ENCODE measurements at regions not wholly inside any gene's neighbourhood (a gene's known extent, or its start where the extent isn't known, plus 50 kb on each side); places are given as distances from the start of the nearest gene placed in this dataset.
"Not testable (repeated sequence)": the region's sequence is repeated elsewhere in the genome, so short reads cannot be mapped to it uniquely, and the experiment has no call there.

- H3K27ac ChIP-seq (ENCODE audit: low read depth, low read length): no peak overlapping the region
- H3K9ac ChIP-seq (ENCODE audit: low read depth in 1 of 2, low read length in 2 of 2): no peak overlapping the region
- no peaks in the 10 kb centered on the region for H3K9me3 ChIP-seq (ENCODE audit: control insufficient read depth in 1 of 2, low read length in 2 of 2)
- H3K4me3 ChIP-seq (ENCODE audit: low read depth in 1 of 2, low read length in 2 of 2): no peak overlapping the region
- H3K27me3 ChIP-seq (ENCODE audit: control insufficient read depth in 1 of 2, insufficient read depth in 2 of 2, low read length in 2 of 2): no peaks in the 10 kb centered on the region
- H3K4me1 ChIP-seq (ENCODE audit: control insufficient read depth in 1 of 2, insufficient read depth in 2 of 2, low read length in 2 of 2): no peaks in the 10 kb centered on the region
- no peaks in the 10 kb centered on the region for H3K36me3 ChIP-seq (ENCODE audit: control insufficient read depth in 1 of 2, insufficient read depth in 2 of 2, low read length in 2 of 2)
Observed at GRCh38 chr22:48500471-48501230, 1327.0 kb downstream of the BRD1 start.

GRCh38 chr22:48499456-48500425 lies 1327.9 kb downstream of the BRD1 start:
- Histone ChIP-seq H3K36me3 (ENCODE audit: control insufficient read depth in 1 of 2, insufficient read depth in 2 of 2, low read length in 2 of 2) (no peaks in the 10 kb centered on the region), H3K4me1 (ENCODE audit: control insufficient read depth in 1 of 2, insufficient read depth in 2 of 2, low read length in 2 of 2) (no peaks in the 10 kb centered on the region), H3K9me3 (ENCODE audit: control insufficient read depth in 1 of 2, low read length in 2 of 2) (no peaks in the 10 kb centered on the region), H3K4me3 (ENCODE audit: low read depth in 1 of 2, low read length in 2 of 2) (no peak overlapping the region), H3K9ac (ENCODE audit: low read depth in 1 of 2, low read length in 2 of 2) (no peak overlapping the region), H3K27ac (ENCODE audit: low read depth, low read length) (no peak overlapping the region), H3K27me3 (ENCODE audit: control insufficient read depth in 1 of 2, insufficient read depth in 2 of 2, low read length in 2 of 2) (no peaks in the 10 kb centered on the region)

- Histone ChIP-seq H3K9ac (ENCODE audit: low read depth in 1 of 2, low read length in 2 of 2) (no peak overlapping the region), H3K4me1 (ENCODE audit: control insufficient read depth in 1 of 2, insufficient read depth in 2 of 2, low read length in 2 of 2) (no peaks in the 10 kb centered on the region), H3K36me3 (ENCODE audit: control insufficient read depth in 1 of 2, insufficient read depth in 2 of 2, low read length in 2 of 2) (no peaks in the 10 kb centered on the region), H3K4me3 (ENCODE audit: low read depth in 1 of 2, low read length in 2 of 2) (no peak overlapping the region), H3K27ac (ENCODE audit: low read depth, low read length) (no peak overlapping the region), H3K9me3 (ENCODE audit: control insufficient read depth in 1 of 2, low read length in 2 of 2) (no peaks in the 10 kb centered on the region), H3K27me3 (ENCODE audit: control insufficient read depth in 1 of 2, insufficient read depth in 2 of 2, low read length in 2 of 2) (no peaks in the 10 kb centered on the region)
Observed at GRCh38 chr22:48498526-48499331, 1328.9 kb downstream of the BRD1 start.

GRCh38 chr22:48497743-48498520 lies 1329.7 kb downstream of the BRD1 start:
- H3K9me3 ChIP-seq (ENCODE audit: control insufficient read depth in 1 of 2, low read length in 2 of 2); H3K27ac ChIP-seq (ENCODE audit: low read depth, low read length); H3K27me3 ChIP-seq (ENCODE audit: control insufficient read depth in 1 of 2, insufficient read depth in 2 of 2, low read length in 2 of 2); H3K4me3 ChIP-seq (ENCODE audit: low read depth in 1 of 2, low read length in 2 of 2); H3K4me1 ChIP-seq (ENCODE audit: control insufficient read depth in 1 of 2, insufficient read depth in 2 of 2, low read length in 2 of 2); H3K9ac ChIP-seq (ENCODE audit: low read depth in 1 of 2, low read length in 2 of 2); H3K36me3 ChIP-seq (ENCODE audit: control insufficient read depth in 1 of 2, insufficient read depth in 2 of 2, low read length in 2 of 2): not testable (repeated sequence)

GRCh38 chr22:48496987-48497650 lies 1330.6 kb downstream of the BRD1 start:
- no peak overlapping the region for H3K9ac ChIP-seq (ENCODE audit: low read depth in 1 of 2, low read length in 2 of 2)
- H3K27me3 ChIP-seq (ENCODE audit: control insufficient read depth in 1 of 2, insufficient read depth in 2 of 2, low read length in 2 of 2): no peaks in the 10 kb centered on the region
- H3K4me1 ChIP-seq (ENCODE audit: control insufficient read depth in 1 of 2, insufficient read depth in 2 of 2, low read length in 2 of 2): no peaks in the 10 kb centered on the region

GRCh38 chr22:48496226-48496845 lies 1331.3 kb downstream of the BRD1 start:
- H3K9me3 ChIP-seq (ENCODE audit: control insufficient read depth in 1 of 2, low read length in 2 of 2): no peaks in the 10 kb centered on the region
- no peak overlapping the region for H3K9ac ChIP-seq (ENCODE audit: low read depth in 1 of 2, low read length in 2 of 2)
- no peak overlapping the region for H3K27ac ChIP-seq (ENCODE audit: low read depth, low read length)
- H3K27me3 ChIP-seq (ENCODE audit: control insufficient read depth in 1 of 2, insufficient read depth in 2 of 2, low read length in 2 of 2): peaks cover 4% of the 10 kb centered on the region in 2 donors
- no peaks in the 10 kb centered on the region for H3K4me1 ChIP-seq (ENCODE audit: control insufficient read depth in 1 of 2, insufficient read depth in 2 of 2, low read length in 2 of 2)
- H3K36me3 ChIP-seq (ENCODE audit: control insufficient read depth in 1 of 2, insufficient read depth in 2 of 2, low read length in 2 of 2): no peaks in the 10 kb centered on the region
- H3K4me3 ChIP-seq (ENCODE audit: low read depth in 1 of 2, low read length in 2 of 2): no peak overlapping the region

More at GRCh38 chr22:48496987-48497650, 1330.6 kb downstream of the BRD1 start:
- no peaks in the 10 kb centered on the region for H3K9me3 ChIP-seq (ENCODE audit: control insufficient read depth in 1 of 2, low read length in 2 of 2)
- no peak overlapping the region for H3K27ac ChIP-seq (ENCODE audit: low read depth, low read length)
- H3K36me3 ChIP-seq (ENCODE audit: control insufficient read depth in 1 of 2, insufficient read depth in 2 of 2, low read length in 2 of 2): no peaks in the 10 kb centered on the region
- no peak overlapping the region for H3K4me3 ChIP-seq (ENCODE audit: low read depth in 1 of 2, low read length in 2 of 2)

GRCh38 chr22:48495751-48496080 lies 1332.0 kb downstream of the BRD1 start:
- H3K27ac ChIP-seq (ENCODE audit: low read depth, low read length): no peak overlapping the region
- H3K27me3 ChIP-seq (ENCODE audit: control insufficient read depth in 1 of 2, insufficient read depth in 2 of 2, low read length in 2 of 2): peaks cover 10 to 11% of the 10 kb centered on the region in 2 donors
- H3K4me1 ChIP-seq (ENCODE audit: control insufficient read depth in 1 of 2, insufficient read depth in 2 of 2, low read length in 2 of 2): no peaks in the 10 kb centered on the region
- H3K36me3 ChIP-seq (ENCODE audit: control insufficient read depth in 1 of 2, insufficient read depth in 2 of 2, low read length in 2 of 2): no peaks in the 10 kb centered on the region
- H3K4me3 ChIP-seq (ENCODE audit: low read depth in 1 of 2, low read length in 2 of 2): no peak overlapping the region
- H3K9me3 ChIP-seq (ENCODE audit: control insufficient read depth in 1 of 2, low read length in 2 of 2): no peaks in the 10 kb centered on the region
- no peak overlapping the region for H3K9ac ChIP-seq (ENCODE audit: low read depth in 1 of 2, low read length in 2 of 2)

GRCh38 chr22:48494968-48495750 lies 1332.5 kb downstream of the BRD1 start:
- H3K27ac ChIP-seq (ENCODE audit: low read depth, low read length): no peak overlapping the region
- no peaks in the 10 kb centered on the region for H3K36me3 ChIP-seq (ENCODE audit: control insufficient read depth in 1 of 2, insufficient read depth in 2 of 2, low read length in 2 of 2)
- no peaks in the 10 kb centered on the region for H3K9me3 ChIP-seq (ENCODE audit: control insufficient read depth in 1 of 2, low read length in 2 of 2)
- no peaks in the 10 kb centered on the region for H3K4me1 ChIP-seq (ENCODE audit: control insufficient read depth in 1 of 2, insufficient read depth in 2 of 2, low read length in 2 of 2)
- peaks cover 11 to 15% of the 10 kb centered on the region in 2 donors for H3K27me3 ChIP-seq (ENCODE audit: control insufficient read depth in 1 of 2, insufficient read depth in 2 of 2, low read length in 2 of 2)
- H3K4me3 ChIP-seq (ENCODE audit: low read depth in 1 of 2, low read length in 2 of 2): no peak overlapping the region
- H3K9ac ChIP-seq (ENCODE audit: low read depth in 1 of 2, low read length in 2 of 2): no peak overlapping the region

All from duodenal mucosa (tissue), 2 donors.